Adrenal gland (tissue), 5 donors: ENCODE measurements at regions not wholly inside any gene's neighbourhood (a gene's known extent, or its start where the extent isn't known, plus 50 kb on each side); places are given as distances from the start of the nearest gene placed in this dataset.

ENCODE experiments used
- CTCF ChIP-seq, 6 experiments: fragments of 450-650 bp in 4 of 6; fragments of 200-600 bp in 2 of 6; sonication (generic) in 1 of 6; IDR thresholded peaks; 1 replicate in 5 of 6; 2 replicates in 1 of 6; pipeline versions ENCODE4 v1.5.1 to v1.8.0; 2016 to 2021; ENCODE audit warnings: antibody characterized with exemption in 6 of 6, mild to moderate bottlenecking in 2 of 6, moderate library complexity in 1 of 6
- POLR2A ChIP-seq, 2 donors: fragments of 450-650 bp; IDR thresholded peaks; one replicate each; pipeline ENCODE4 v1.6.1; 2017; ENCODE audit warnings: antibody characterized with exemption in 2 of 2, mild to moderate bottlenecking in 2 of 2, moderate library complexity in 1 of 2
- donor health status: DM: no; HTN: no; CAD: no.

- TF ChIP-seq POLR2A (IDR thresholded peaks at IDR 0.05) = no peak
- no peak for TF ChIP-seq CTCF (IDR thresholded peaks at IDR 0.05)
Observed at GRCh38 chr6:145081677-145082076, 653.6 kb downstream of the EPM2A start.
